Pancreas (tissue), 10 donors: ENCODE measurements at regions not wholly inside any gene's neighbourhood (a gene's known extent, or its start where the extent isn't known, plus 50 kb on each side); places are given as distances from the start of the nearest gene placed in this dataset.

ENCODE experiments used
- ATAC-seq, 4 donors: fragments of 200-7000 bp; cut with Tn5 transposase; one replicate each; pipeline versions ENCODE4 v1.8.0 to v1.9.1; 2020; ENCODE audit warnings: mild to moderate bottlenecking in 4 of 4, moderate library complexity in 4 of 4
- DNase-seq, 6 donors: peaks; one replicate each; pipeline ENCODE4 v3.0.0-alpha.2; 2020
- FAIRE-seq: peaks from 2 replicates; lab custom pipeline; 2012; peaks lifted over from hg19 to GRCh38; lab: Jason Lieb, UNC
- H3K27ac ChIP-seq, 4 donors: fragments of 200-600 bp; sonication (generic); 1 replicate in 3 of 4; 2 replicates in 1 of 4; pipeline versions ENCODE4 v1.5.0 to v1.8.0; 2020
- H3K27me3 ChIP-seq, 4 donors: fragments of 200-600 bp; one replicate each; pipeline ENCODE4 v1.8.0; 2021
- H3K36me3 ChIP-seq, 3 donors: fragments of 200-600 bp; sonication (generic) in 1 of 3; one replicate each; pipeline versions ENCODE4 v1.5.0 to v1.8.0; 2020 to 2021
- H3K4me1 ChIP-seq, 3 donors: fragments of 200-600 bp; one replicate each; pipeline ENCODE4 v1.8.0; 2021
- H3K4me3 ChIP-seq, 4 donors: fragments of 200-600 bp; sonication (generic) in 2 of 4; one replicate each; pipeline versions ENCODE4 v1.5.0 to v1.8.0; 2020 to 2021
- H3K9me3 ChIP-seq, 4 donors: fragments of 200-600 bp; one replicate each; pipeline ENCODE4 v1.8.0; 2021
- WGBS, 2 donors: extraction: QIAGEN DNeasy Blood & Tissue Kit; methylation state at CpG; one replicate each; pipeline ENCODE4 v1.1.7; 2013; 5-methylcytosine and 5-hydroxymethylcytosine counted together
- intact Hi-C, 3 donors: fragments of 100-400 bp; cut with DNase I; formaldehyde crosslinking; loops; one replicate each; pipeline versions ENCODE4 v1.11.1 to v1.14.2; 2022
- TF ChIP-seq, protein P1 (sequence below), 4 donors: fragments of 200-600 bp; sonication (generic) in 3 of 4; IDR thresholded peaks; one replicate each; pipeline versions ENCODE4 v1.5.0 to v1.8.0; 2021; ENCODE audit warnings: antibody characterized with exemption in 4 of 4
- donor health status: healthy with polysubstance abuse.
- donor health status: DM: no; HTN: no; CAD: no; lungs with moderate emphysema.
- donor health status: DM: no; HTN: no; CAD: no.
- donor health status: control.
- donor health status: control.
- donor health status: Bipolar disorder and iron deficiency.
- donor health status: DM: yes; HTN: yes; CAD: no.
- donor health status: DM: no; HTN: no; CAD: no.
- donor health status: DM: no; HTN: no; CAD: no.
- donor health status: DM: yes; HTN: yes; CAD: no.

DNA sequence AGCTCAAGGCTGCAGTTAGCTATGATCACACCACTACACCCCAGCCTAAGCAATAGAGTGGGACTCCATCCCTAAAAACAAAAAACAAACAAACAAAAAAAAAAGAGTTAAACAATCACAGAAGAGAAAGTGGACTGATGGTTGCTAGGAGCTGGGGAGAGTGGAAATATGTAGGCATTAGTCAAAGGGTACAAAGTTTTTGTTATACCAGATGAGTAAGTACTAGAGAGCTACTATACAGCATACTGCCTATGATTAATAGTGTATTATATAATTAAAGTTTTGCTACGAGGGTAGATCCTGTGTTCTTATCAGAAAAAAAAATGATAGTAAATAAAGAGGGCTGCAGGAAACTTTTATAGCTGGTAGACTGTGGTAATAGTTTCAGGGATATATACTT is 538.6 kb downstream of the ELAVL2 start:
- no peak for DNase-seq
- no peak for ATAC-seq
- no peaks in the 10 kb centered on the region for H3K36me3 ChIP-seq
- no peaks in the 10 kb centered on the region for H3K4me1 ChIP-seq
- no peaks in the 10 kb centered on the region for H3K9me3 ChIP-seq
- H3K27me3 ChIP-seq: no peaks in the 10 kb centered on the region
- FAIRE-seq: no peak
- intact Hi-C loops: no loop called here
- H3K27ac ChIP-seq: no peak overlapping the region
- TF ChIP-seq, protein P1, sequence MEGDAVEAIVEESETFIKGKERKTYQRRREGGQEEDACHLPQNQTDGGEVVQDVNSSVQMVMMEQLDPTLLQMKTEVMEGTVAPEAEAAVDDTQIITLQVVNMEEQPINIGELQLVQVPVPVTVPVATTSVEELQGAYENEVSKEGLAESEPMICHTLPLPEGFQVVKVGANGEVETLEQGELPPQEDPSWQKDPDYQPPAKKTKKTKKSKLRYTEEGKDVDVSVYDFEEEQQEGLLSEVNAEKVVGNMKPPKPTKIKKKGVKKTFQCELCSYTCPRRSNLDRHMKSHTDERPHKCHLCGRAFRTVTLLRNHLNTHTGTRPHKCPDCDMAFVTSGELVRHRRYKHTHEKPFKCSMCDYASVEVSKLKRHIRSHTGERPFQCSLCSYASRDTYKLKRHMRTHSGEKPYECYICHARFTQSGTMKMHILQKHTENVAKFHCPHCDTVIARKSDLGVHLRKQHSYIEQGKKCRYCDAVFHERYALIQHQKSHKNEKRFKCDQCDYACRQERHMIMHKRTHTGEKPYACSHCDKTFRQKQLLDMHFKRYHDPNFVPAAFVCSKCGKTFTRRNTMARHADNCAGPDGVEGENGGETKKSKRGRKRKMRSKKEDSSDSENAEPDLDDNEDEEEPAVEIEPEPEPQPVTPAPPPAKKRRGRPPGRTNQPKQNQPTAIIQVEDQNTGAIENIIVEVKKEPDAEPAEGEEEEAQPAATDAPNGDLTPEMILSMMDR (IDR thresholded peaks at IDR 0.05): no peak
- WGBS, 2 donors: 11 to 13% methylated on average over 1 of the region's 1 CpG
- H3K4me3 ChIP-seq: no peak overlapping the region

DNA sequence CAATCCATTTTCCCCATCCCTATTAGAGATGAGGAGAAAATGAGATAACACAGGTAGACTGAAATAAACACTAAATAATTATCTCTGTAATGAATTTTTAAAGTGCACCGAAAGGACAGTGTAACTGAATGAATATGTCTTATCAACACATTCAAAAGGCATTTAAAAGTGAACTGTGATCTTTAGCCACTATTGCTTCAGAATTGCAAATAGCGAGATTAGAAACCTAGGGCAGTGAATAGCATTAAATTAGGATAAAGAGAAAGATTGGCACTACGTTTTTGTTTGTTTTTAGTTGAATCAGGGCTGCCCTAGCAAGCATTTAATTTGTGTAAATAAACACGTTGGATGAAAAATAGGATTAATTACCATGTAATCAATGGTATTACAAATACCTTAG is 537.5 kb downstream of the ELAVL2 start:
- H3K36me3 ChIP-seq: no peaks in the 10 kb centered on the region
- WGBS, 2 donors: 11 to 24% methylated on average over 4 of the region's 4 CpGs
- no peaks in the 10 kb centered on the region for H3K9me3 ChIP-seq
- no peak overlapping the region for H3K27ac ChIP-seq
- intact Hi-C loops: no loop called here
- H3K4me1 ChIP-seq: no peaks in the 10 kb centered on the region
- H3K27me3 ChIP-seq: no peaks in the 10 kb centered on the region
- DNase-seq (no peak), FAIRE-seq (no peak), ATAC-seq (no peak)
- TF ChIP-seq, protein P1 (IDR thresholded peaks at IDR 0.05): no peak
- H3K4me3 ChIP-seq: no peak overlapping the region

DNA sequence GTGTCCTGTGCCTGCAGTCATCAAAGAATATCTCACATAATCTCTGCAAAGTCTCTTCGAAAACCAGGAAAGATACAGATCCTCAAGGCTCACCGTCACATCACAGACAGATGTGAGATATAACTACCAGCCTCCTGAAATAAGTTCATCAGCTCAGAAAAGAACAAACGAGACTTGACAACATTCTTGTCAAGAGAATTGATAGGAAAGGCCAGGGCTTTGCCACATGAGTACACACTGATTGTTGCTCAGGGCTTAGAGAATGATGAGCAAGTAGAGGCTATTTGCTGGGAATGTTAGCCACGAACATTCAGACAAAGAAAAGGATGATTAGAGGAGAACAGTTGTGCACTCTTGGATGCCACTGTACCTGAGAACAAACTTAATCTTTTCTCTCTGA is 535.1 kb downstream of the ELAVL2 start:
- 30 to 31% methylated on average over 4 of the region's 4 CpGs for WGBS, 2 donors
- ATAC-seq (no peak), FAIRE-seq (no peak), DNase-seq (no peak)
- TF ChIP-seq, protein P1 (IDR thresholded peaks at IDR 0.05): no peak
- H3K36me3 ChIP-seq: no peaks in the 10 kb centered on the region
- H3K27ac ChIP-seq: no peak overlapping the region
- H3K9me3 ChIP-seq: no peaks in the 10 kb centered on the region
- no peak overlapping the region for H3K4me3 ChIP-seq
- no peaks in the 10 kb centered on the region for H3K4me1 ChIP-seq
- H3K27me3 ChIP-seq: no peaks in the 10 kb centered on the region
- intact Hi-C loops: loop anchor here in 1 of 3 donors (5.0 kb wide), 1 partner anchor 111 kb away; no protein-coding TSS in a partner anchor

DNA sequence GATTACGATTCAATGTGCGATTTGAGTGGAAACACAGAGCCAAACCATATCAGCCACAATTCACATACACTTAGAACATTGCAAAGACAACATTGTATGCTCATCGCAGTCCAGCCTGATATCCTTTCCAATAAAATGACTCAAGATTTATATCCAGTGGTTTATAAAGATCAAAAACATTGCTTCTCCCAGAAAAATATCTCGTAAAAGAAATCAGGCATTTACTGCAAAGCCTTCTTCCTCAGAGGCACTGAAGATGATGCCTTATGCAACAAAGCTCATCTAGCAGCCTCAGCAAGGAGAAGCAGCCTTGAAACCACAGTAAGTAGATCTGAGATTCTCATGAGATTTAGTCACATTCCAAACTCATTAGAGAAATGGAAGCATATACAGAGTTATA is 523.8 kb downstream of the ELAVL2 start:
- intact Hi-C loops: no loop called here
- Histone ChIP-seq H3K27ac (no peak overlapping the region), H3K27me3 (no peaks in the 10 kb centered on the region), H3K36me3 (no peaks in the 10 kb centered on the region), H3K4me3 (no peak overlapping the region), H3K4me1 (no peaks in the 10 kb centered on the region), H3K9me3 (no peaks in the 10 kb centered on the region)
- ATAC-seq (no peak), DNase-seq (no peak), FAIRE-seq (no peak)
- TF ChIP-seq, protein P1 (IDR thresholded peaks at IDR 0.05): no peak
- 61 to 75% methylated on average over 4 of the region's 4 CpGs for WGBS, 2 donors

DNA sequence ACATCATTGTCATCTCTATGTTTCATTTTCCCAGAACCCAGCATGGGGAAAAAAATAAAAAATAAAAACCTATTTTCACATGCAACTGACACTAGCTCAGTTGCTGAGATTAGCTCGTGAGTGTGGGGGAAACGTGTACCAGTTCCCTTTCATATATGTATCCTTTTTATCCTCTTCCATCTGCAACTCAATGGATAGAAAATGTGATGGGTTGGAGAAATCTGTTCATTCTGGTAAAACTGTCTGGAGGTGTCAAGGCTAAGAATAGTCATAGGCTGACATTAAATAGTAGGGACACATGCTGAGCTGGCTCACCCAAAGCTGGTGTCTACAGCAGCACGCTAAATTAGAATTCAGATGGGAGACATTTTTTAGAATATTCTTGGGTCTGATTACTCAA is 519.3 kb downstream of the ELAVL2 start:
- intact Hi-C loops: no loop called here
- FAIRE-seq: no peak

More for the DNA sequence above, 519.3 kb downstream of the ELAVL2 start:
- Histone ChIP-seq H3K27ac (no peak overlapping the region), H3K9me3 (no peaks in the 10 kb centered on the region), H3K36me3 (no peaks in the 10 kb centered on the region), H3K27me3 (no peaks in the 10 kb centered on the region), H3K4me3 (no peak overlapping the region), H3K4me1 (no peaks in the 10 kb centered on the region)
- DNase-seq: no peak
- ATAC-seq: no peak
- 45 to 55% methylated on average over 3 of the region's 3 CpGs for WGBS, 2 donors
- TF ChIP-seq, protein P1 (IDR thresholded peaks at IDR 0.05): no peak
